ENCODE measurements at regions not wholly inside any gene's neighbourhood (a gene's known extent, or its start where the extent isn't known, plus 50 kb on each side); places are given as distances from the start of the nearest gene placed in this dataset.

- H3K4me3 Mint-ChIP-seq: no peak overlapping the region
- TF ChIP-seq CTCF (IDR thresholded peaks at IDR 0.05): no peak
- no peaks in the 10 kb centered on the region for H3K36me3 Mint-ChIP-seq (ENCODE audit: low read depth)
- Histone ChIP-seq H3K36me3 (ENCODE audit: insufficient read depth, low read length) (no peaks in the 10 kb centered on the region), H3K4me1 (ENCODE audit: insufficient read depth, low read length) (no peaks in the 10 kb centered on the region), H3K27me3 (ENCODE audit: control insufficient read depth in 1 of 2, insufficient read depth in 2 of 2, low read length in 2 of 2) (no peaks in the 10 kb centered on the region), H3K9me3 (ENCODE audit: control insufficient read depth in 1 of 2, insufficient read depth in 1 of 2, low read length in 2 of 2) (no peaks in the 10 kb centered on the region), H3K27ac (ENCODE audit: low read depth in 1 of 2, low read length in 2 of 2) (no peak overlapping the region), H3K4me3 (ENCODE audit: low read length) (no peak overlapping the region)
- CTCF ChIA-PET: interaction anchor here (1.2 kb wide), 1 partner anchor 62 kb away, joined by 3 read pairs; no protein-coding TSS in a partner anchor
- intact Hi-C loops (cut with DNase I, micrococcal nuclease): no loop called here
- H3K4me1 Mint-ChIP-seq (ENCODE audit: low read depth): no peaks in the 10 kb centered on the region
- H3K9me3 Mint-ChIP-seq: no peaks in the 10 kb centered on the region
- POLR2A ChIA-PET: no interaction called here
- no peak for DNase-seq
- H3K27ac Mint-ChIP-seq: no peak overlapping the region
- no peaks in the 10 kb centered on the region for H3K27me3 Mint-ChIP-seq
- no peak for ATAC-seq (ENCODE audit: poor library complexity)
These were observed 311.1 kb downstream of the SLC6A15 start for GRCh38 chr12:84601483-84601882.

GRCh38 chr12:84599539-84599938, 313.1 kb downstream of the SLC6A15 start:
- H3K27ac ChIP-seq (ENCODE audit: low read depth in 1 of 2, low read length in 2 of 2): no peak overlapping the region
- H3K4me3 ChIP-seq (ENCODE audit: low read length): no peak overlapping the region
- intact Hi-C loops (cut with DNase I, micrococcal nuclease): no loop called here
- no peak overlapping the region for H3K4me3 Mint-ChIP-seq
- H3K27me3 ChIP-seq (ENCODE audit: control insufficient read depth in 1 of 2, insufficient read depth in 2 of 2, low read length in 2 of 2): no peaks in the 10 kb centered on the region
- ChIA-PET POLR2A (no interaction called here), CTCF (no interaction called here)
- no peaks in the 10 kb centered on the region for H3K27me3 Mint-ChIP-seq
- no peaks in the 10 kb centered on the region for H3K36me3 ChIP-seq (ENCODE audit: insufficient read depth, low read length)
- no peaks in the 10 kb centered on the region for H3K36me3 Mint-ChIP-seq (ENCODE audit: low read depth)
- H3K4me1 ChIP-seq (ENCODE audit: insufficient read depth, low read length): no peaks in the 10 kb centered on the region
- no peak overlapping the region for H3K27ac Mint-ChIP-seq
- DNase-seq: no peak
- H3K9me3 ChIP-seq (ENCODE audit: control insufficient read depth in 1 of 2, insufficient read depth in 1 of 2, low read length in 2 of 2): no peaks in the 10 kb centered on the region
- ATAC-seq (ENCODE audit: poor library complexity): no peak
- H3K4me1 Mint-ChIP-seq (ENCODE audit: low read depth): no peaks in the 10 kb centered on the region
- TF ChIP-seq CTCF (IDR thresholded peaks at IDR 0.05): no peak
- no peaks in the 10 kb centered on the region for H3K9me3 Mint-ChIP-seq

GRCh38 chr12:84596266-84596665, 316.3 kb downstream of the SLC6A15 start:
- POLR2A ChIA-PET: no interaction called here

More at GRCh38 chr12:84596266-84596665, 316.3 kb downstream of the SLC6A15 start:
- no peak for TF ChIP-seq CTCF (IDR thresholded peaks at IDR 0.05)
- no peak overlapping the region for H3K27ac ChIP-seq (ENCODE audit: low read depth in 1 of 2, low read length in 2 of 2)
- no peaks in the 10 kb centered on the region for H3K4me1 ChIP-seq (ENCODE audit: insufficient read depth, low read length)
- no peaks in the 10 kb centered on the region for H3K9me3 Mint-ChIP-seq
- H3K27me3 ChIP-seq (ENCODE audit: control insufficient read depth in 1 of 2, insufficient read depth in 2 of 2, low read length in 2 of 2): no peaks in the 10 kb centered on the region
- CTCF ChIA-PET: no interaction called here
- no peak for ATAC-seq (ENCODE audit: poor library complexity)
- no peak overlapping the region for H3K4me3 Mint-ChIP-seq
- no peaks in the 10 kb centered on the region for H3K9me3 ChIP-seq (ENCODE audit: control insufficient read depth in 1 of 2, insufficient read depth in 1 of 2, low read length in 2 of 2)
- no peak overlapping the region for H3K27ac Mint-ChIP-seq
- intact Hi-C loops (cut with DNase I, micrococcal nuclease): no loop called here
- DNase-seq: no peak
- no peaks in the 10 kb centered on the region for H3K36me3 Mint-ChIP-seq (ENCODE audit: low read depth)
- no peak overlapping the region for H3K4me3 ChIP-seq (ENCODE audit: low read length)
- no peaks in the 10 kb centered on the region for H3K4me1 Mint-ChIP-seq (ENCODE audit: low read depth)
- no peaks in the 10 kb centered on the region for H3K36me3 ChIP-seq (ENCODE audit: insufficient read depth, low read length)
- no peaks in the 10 kb centered on the region for H3K27me3 Mint-ChIP-seq

All from CD4-positive, alpha-beta T cell (primary cell).